ENCODE measurements at regions not wholly inside any gene's neighbourhood (a gene's known extent, or its start where the extent isn't known, plus 50 kb on each side); places are given as distances from the start of the nearest gene placed in this dataset.

- no peak overlapping the region for H3K9ac ChIP-seq
- H3K4me3 ChIP-seq, result no peak overlapping the region
- H3F3A ChIP-seq (ENCODE audit: low read depth), result no peaks in the 10 kb centered on the region
- no peak overlapping the region for H3K4me2 ChIP-seq
- no peaks in the 10 kb centered on the region for H3K9me3 ChIP-seq (ENCODE audit: low read depth)
- no peak overlapping the region for H2AFZ ChIP-seq (replicated peaks)
- no peaks in the 10 kb centered on the region for H3K27me3 ChIP-seq
- DNase-seq (ENCODE audit: low spot score), result no peak
- H3K27ac ChIP-seq, result no peak overlapping the region
- Mint-ChIP-seq H3K27ac (no peak overlapping the region), H3K9me3 (peaks cover 28% of the 10 kb centered on the region), H3K27me3 (ENCODE audit: insufficient read depth, low read depth) (peaks cover 5% of the 10 kb centered on the region), H3K36me3 (no peaks in the 10 kb centered on the region), H3K4me1 (no peaks in the 10 kb centered on the region), H3K4me3 (no peak overlapping the region)
- H3K4me1 ChIP-seq, result no peaks in the 10 kb centered on the region
- no peaks in the 10 kb centered on the region for H4K20me1 ChIP-seq (ENCODE audit: low read depth)
- no peaks in the 10 kb centered on the region for H3K36me3 ChIP-seq
- H3K79me2 ChIP-seq (ENCODE audit: low read depth), result no peaks in the 10 kb centered on the region
- TF ChIP-seq, protein P1, sequence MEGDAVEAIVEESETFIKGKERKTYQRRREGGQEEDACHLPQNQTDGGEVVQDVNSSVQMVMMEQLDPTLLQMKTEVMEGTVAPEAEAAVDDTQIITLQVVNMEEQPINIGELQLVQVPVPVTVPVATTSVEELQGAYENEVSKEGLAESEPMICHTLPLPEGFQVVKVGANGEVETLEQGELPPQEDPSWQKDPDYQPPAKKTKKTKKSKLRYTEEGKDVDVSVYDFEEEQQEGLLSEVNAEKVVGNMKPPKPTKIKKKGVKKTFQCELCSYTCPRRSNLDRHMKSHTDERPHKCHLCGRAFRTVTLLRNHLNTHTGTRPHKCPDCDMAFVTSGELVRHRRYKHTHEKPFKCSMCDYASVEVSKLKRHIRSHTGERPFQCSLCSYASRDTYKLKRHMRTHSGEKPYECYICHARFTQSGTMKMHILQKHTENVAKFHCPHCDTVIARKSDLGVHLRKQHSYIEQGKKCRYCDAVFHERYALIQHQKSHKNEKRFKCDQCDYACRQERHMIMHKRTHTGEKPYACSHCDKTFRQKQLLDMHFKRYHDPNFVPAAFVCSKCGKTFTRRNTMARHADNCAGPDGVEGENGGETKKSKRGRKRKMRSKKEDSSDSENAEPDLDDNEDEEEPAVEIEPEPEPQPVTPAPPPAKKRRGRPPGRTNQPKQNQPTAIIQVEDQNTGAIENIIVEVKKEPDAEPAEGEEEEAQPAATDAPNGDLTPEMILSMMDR (IDR thresholded peaks at IDR 0.05), result no peak
- TF ChIP-seq EZH2 (IDR thresholded peaks at IDR 0.05) (no peak), EZH2phosphoT487 (IDR thresholded peaks at IDR 0.05) (no peak)
Observed at GRCh38 chr18:75483662-75484061, 56.2 kb upstream of the SMIM21 start.

- no peak for DNase-seq (ENCODE audit: low spot score)
- Histone ChIP-seq H3K4me1 (no peaks in the 10 kb centered on the region), H3K9ac (no peak overlapping the region), H4K20me1 (ENCODE audit: low read depth) (no peaks in the 10 kb centered on the region), H3K27ac (no peak overlapping the region), H3K4me3 (no peak overlapping the region), H3K9me3 (ENCODE audit: low read depth) (no peaks in the 10 kb centered on the region), H2AFZ (replicated peaks) (no peak overlapping the region), H3K4me2 (no peak overlapping the region), H3F3A (ENCODE audit: low read depth) (no peaks in the 10 kb centered on the region), H3K27me3 (no peaks in the 10 kb centered on the region), H3K36me3 (no peaks in the 10 kb centered on the region), H3K79me2 (ENCODE audit: low read depth) (no peaks in the 10 kb centered on the region)
- TF ChIP-seq, protein P1 (IDR thresholded peaks at IDR 0.05), result no peak
- TF ChIP-seq EZH2phosphoT487 (IDR thresholded peaks at IDR 0.05) (no peak), EZH2 (IDR thresholded peaks at IDR 0.05) (no peak)
- Mint-ChIP-seq H3K4me3 (no peak overlapping the region), H3K27ac (no peak overlapping the region), H3K4me1 (no peaks in the 10 kb centered on the region), H3K9me3 (peaks cover 28% of the 10 kb centered on the region), H3K27me3 (ENCODE audit: insufficient read depth, low read depth) (peaks cover 5% of the 10 kb centered on the region), H3K36me3 (no peaks in the 10 kb centered on the region)
Observed at GRCh38 chr18:75482880-75483279, 55.4 kb upstream of the SMIM21 start.

- Histone ChIP-seq H3K27me3 (no peaks in the 10 kb centered on the region), H3K4me2 (no peak overlapping the region), H4K20me1 (ENCODE audit: low read depth) (no peaks in the 10 kb centered on the region), H3K27ac (no peak overlapping the region), H3K9me3 (ENCODE audit: low read depth) (no peaks in the 10 kb centered on the region), H2AFZ (replicated peaks) (no peak overlapping the region), H3K4me3 (no peak overlapping the region), H3F3A (ENCODE audit: low read depth) (no peaks in the 10 kb centered on the region), H3K9ac (no peak overlapping the region), H3K4me1 (no peaks in the 10 kb centered on the region), H3K36me3 (no peaks in the 10 kb centered on the region), H3K79me2 (ENCODE audit: low read depth) (no peaks in the 10 kb centered on the region)
- Mint-ChIP-seq H3K27ac (no peak overlapping the region), H3K36me3 (no peaks in the 10 kb centered on the region), H3K9me3 (peaks cover 28% of the 10 kb centered on the region), H3K4me1 (no peaks in the 10 kb centered on the region), H3K27me3 (ENCODE audit: insufficient read depth, low read depth) (peaks cover 5% of the 10 kb centered on the region), H3K4me3 (no peak overlapping the region)
- TF ChIP-seq EZH2phosphoT487 (IDR thresholded peaks at IDR 0.05) (no peak), EZH2 (IDR thresholded peaks at IDR 0.05) (no peak)
- TF ChIP-seq, protein P1 (IDR thresholded peaks at IDR 0.05), result no peak
- no peak for DNase-seq (ENCODE audit: low spot score)
Observed at GRCh38 chr18:75480487-75480886, 53.0 kb upstream of the SMIM21 start.
